Vagina (tissue), 2 donors: ENCODE measurements at regions not wholly inside any gene's neighbourhood (a gene's known extent, or its start where the extent isn't known, plus 50 kb on each side); places are given as distances from the start of the nearest gene placed in this dataset.

Source experiments
- CTCF ChIP-seq, 3 experiments: fragments of 450-650 bp in 2 of 3; fragments of 200-600 bp in 1 of 3; sonication (generic) in 1 of 3; IDR thresholded peaks; one replicate each; pipeline ENCODE4 v1.5.1; 2017 to 2019; ENCODE audit warnings: antibody characterized with exemption in 3 of 3, mild to moderate bottlenecking in 2 of 3, moderate library complexity in 2 of 3
- POLR2A ChIP-seq, 2 donors: fragments of 450-650 bp; IDR thresholded peaks; one replicate each; pipeline ENCODE4 v1.6.1; 2017; ENCODE audit warnings: antibody characterized with exemption in 2 of 2, mild to moderate bottlenecking in 2 of 2, moderate library complexity in 2 of 2
- POLR2AphosphoS5 ChIP-seq, 2 donors: sonication (generic); formaldehyde crosslinking; IDR thresholded peaks; one replicate each; pipeline ENCODE4 v1.9.0; 2017; ENCODE audit warnings: antibody characterized with exemption in 2 of 2, mild to moderate bottlenecking in 2 of 2, low read depth in 1 of 2; ENCODE audit not compliant: insufficient read depth in 1 of 2

- TF ChIP-seq POLR2AphosphoS5 (IDR thresholded peaks at IDR 0.05; ENCODE audit: insufficient read depth in 1 of 2, low read depth in 1 of 2) = no peak
- TF ChIP-seq CTCF (IDR thresholded peaks at IDR 0.05) = no peak
- no peak for TF ChIP-seq POLR2A (IDR thresholded peaks at IDR 0.05)
Measured at GRCh38 chr11:94243571-94244515, 60.5 kb upstream of the IZUMO1R start.
